NT2/D1 (cell line): ENCODE measurements at regions not wholly inside any gene's neighbourhood (a gene's known extent, or its start where the extent isn't known, plus 50 kb on each side); places are given as distances from the start of the nearest gene placed in this dataset.

Source experiments
- SUZ12 ChIP-seq: IDR thresholded peaks from 2 replicates; pipeline ENCODE4 v1.6.1; 2011; ENCODE audit not compliant: insufficient read length, insufficient read depth; ENCODE audit errors: extremely low read depth
- YY1 ChIP-seq: IDR thresholded peaks from 2 replicates; pipeline ENCODE4 v1.6.1; 2011; ENCODE audit not compliant: insufficient read length, insufficient read depth
- ZNF274 ChIP-seq: IDR thresholded peaks from 2 replicates; pipeline ENCODE4 v1.6.1; 2011; ENCODE audit warnings: mild to moderate bottlenecking, low read depth, low read length

GRCh38 chr6:82783587-82784236, 281.9 kb downstream of the UBE3D start:
- no peak for TF ChIP-seq YY1
- no peak for TF ChIP-seq ZNF274
- no peak for TF ChIP-seq SUZ12
